Glomerular visceral epithelial cell (primary cell): ENCODE measurements at regions not wholly inside any gene's neighbourhood (a gene's known extent, or its start where the extent isn't known, plus 50 kb on each side); places are given as distances from the start of the nearest gene placed in this dataset.

Experiments
- DNase-seq: peaks from one replicate; pipeline ENCODE4 v3.0.0-alpha.2; 2016; ENCODE audit errors: extremely low spot score

DNA sequence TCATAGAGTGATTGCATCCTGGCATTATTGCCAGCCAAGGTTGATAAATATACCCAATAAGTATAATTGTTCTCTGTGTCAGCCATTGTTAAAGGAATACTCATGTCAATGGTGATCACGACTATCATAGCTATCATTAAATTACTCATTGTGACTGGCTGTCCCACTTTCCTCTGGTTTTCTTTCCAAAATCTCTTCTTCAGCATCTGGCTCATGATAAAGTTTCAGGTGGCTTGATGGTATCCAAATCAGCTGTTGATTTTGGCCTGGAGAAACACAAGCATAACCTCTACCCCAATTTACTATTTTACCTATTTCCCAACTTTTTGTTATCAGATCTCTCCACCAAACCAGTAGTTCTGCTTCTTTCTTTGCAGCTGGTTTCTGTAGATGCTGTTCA, 67.1 kb upstream of the SPIN2A start:
- DNase-seq, result no peak

DNA sequence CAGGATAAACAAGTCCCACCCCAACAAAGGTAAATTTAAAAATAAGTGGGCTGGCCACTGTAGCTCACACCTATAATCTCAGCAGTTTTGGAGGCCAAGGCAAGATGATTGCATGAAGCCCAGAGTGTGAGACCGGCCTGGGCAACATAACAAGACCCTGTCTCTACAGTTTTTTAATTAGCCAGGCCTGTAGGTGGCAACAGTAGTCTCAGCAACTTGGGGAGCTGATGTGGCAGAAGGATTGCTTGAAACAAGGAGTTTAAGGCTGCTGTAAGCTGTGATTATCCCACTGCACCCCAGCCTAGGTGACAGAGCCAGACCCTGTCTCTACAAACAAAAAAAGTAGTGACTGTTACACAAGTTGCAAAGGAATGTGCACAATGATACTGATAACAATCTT, 74.6 kb upstream of the FAAH2 start:
- DNase-seq, result no peak

DNA sequence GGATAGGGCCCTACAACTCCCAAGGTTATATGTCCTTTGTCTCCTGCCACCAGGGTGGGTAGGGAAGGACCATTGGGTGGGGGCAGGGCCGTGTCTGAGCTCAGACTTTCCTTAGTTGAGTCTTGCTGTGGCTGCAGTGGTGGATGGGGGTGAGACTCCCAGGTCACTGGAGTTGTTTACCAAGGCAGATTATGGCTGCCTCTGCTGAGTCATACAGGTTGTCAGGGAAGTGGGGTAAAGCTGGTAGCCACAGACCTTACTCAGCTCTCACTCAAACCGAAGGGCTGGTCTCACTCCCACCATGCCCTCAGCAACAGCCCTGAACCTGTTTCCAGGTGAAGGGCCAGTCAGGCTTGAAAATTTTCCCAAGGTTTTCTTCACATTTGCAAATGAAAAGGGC, 58.8 kb upstream of the FAAH2 start:
- DNase-seq, result peak; percentile 0

DNA sequence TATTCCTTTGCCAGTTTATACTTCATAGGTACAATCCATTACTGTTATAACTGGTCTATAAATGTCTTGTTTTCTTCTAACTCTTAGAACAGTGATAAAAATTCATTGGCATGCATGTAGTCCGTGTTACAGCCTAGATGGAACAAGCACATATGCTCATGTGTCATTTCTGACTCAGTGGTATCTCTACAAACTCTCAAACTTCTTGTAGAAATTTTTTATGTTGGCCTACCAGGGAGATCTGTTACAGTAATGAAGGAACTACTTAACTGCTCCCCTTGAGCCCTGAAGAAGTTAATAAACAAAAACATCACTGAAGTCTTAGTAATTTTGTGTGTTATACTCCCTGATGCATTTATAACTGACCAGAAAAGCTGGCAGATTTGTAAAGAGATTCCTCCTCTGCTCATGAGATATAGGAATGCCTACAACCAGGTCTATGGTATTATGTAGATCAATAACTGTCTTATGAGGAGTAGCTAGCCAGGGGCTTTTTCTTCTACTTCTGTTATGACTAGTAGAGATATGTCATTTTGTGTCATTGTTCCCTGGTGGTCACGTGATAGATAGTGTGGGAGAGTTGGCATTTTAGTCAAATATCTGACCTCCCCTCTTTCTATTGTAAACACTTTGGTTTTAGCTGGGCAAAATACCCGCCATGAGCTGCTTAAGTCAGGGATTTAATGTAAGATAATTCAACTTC, 53.7 kb upstream of the FAAH2 start:
- DNase-seq, result no peak
